H9 (cell line): ENCODE measurements at regions not wholly inside any gene's neighbourhood (a gene's known extent, or its start where the extent isn't known, plus 50 kb on each side); places are given as distances from the start of the nearest gene placed in this dataset.

ENCODE experiments used
- DNase-seq: peaks from one replicate; pipeline ENCODE4 v3.0.0-alpha.2; 2017
- H2AFZ ChIP-seq: one replicate; pipeline ENCODE4 v1.6.1; 2013; ENCODE audit warnings: mild to moderate bottlenecking, low read length, control low read depth, moderate library complexity
- H2AK5ac ChIP-seq: 2 replicates; pipeline ENCODE4 v1.6.1; 2013; ENCODE audit warnings: low read length, control low read depth, mixed read lengths; ENCODE audit not compliant: insufficient read length
- H2BK120ac ChIP-seq: one replicate; pipeline ENCODE4 v1.6.1; 2013; ENCODE audit warnings: low read depth, mild to moderate bottlenecking, low read length, control low read depth, inconsistent platforms; ENCODE audit not compliant: poor library complexity, severe bottlenecking
- H2BK12ac ChIP-seq: 2 replicates; pipeline ENCODE4 v1.6.1; 2013; ENCODE audit warnings: low read length, control low read depth, mixed read lengths, low read depth; ENCODE audit not compliant: insufficient read length
- H2BK15ac ChIP-seq: 2 replicates; pipeline ENCODE4 v1.6.1; 2013; ENCODE audit warnings: low read depth, low read length, control low read depth
- H2BK20ac ChIP-seq: one replicate; pipeline ENCODE4 v1.6.1; 2013; ENCODE audit warnings: low read depth, mild to moderate bottlenecking, low read length, control low read depth, inconsistent platforms; ENCODE audit not compliant: poor library complexity, severe bottlenecking
- H2BK5ac ChIP-seq: 2 replicates; pipeline ENCODE4 v1.6.1; 2013; ENCODE audit warnings: low read length, control low read depth, mixed read lengths; ENCODE audit not compliant: insufficient read length
- H3K14ac ChIP-seq: 2 replicates; pipeline ENCODE4 v1.6.1; 2013; ENCODE audit warnings: low read length, control low read depth; ENCODE audit not compliant: insufficient read depth
- H3K18ac ChIP-seq: 2 replicates; pipeline ENCODE4 v1.6.1; 2013; ENCODE audit warnings: low read depth, mild to moderate bottlenecking, mixed read lengths, low read length, control low read depth; ENCODE audit not compliant: insufficient read length
- H3K23ac ChIP-seq: 2 replicates; pipeline ENCODE4 v1.6.1; 2013; ENCODE audit warnings: low read length, control low read depth, mixed read lengths, low read depth; ENCODE audit not compliant: insufficient read length
- H3K23me2 ChIP-seq: 2 replicates; pipeline ENCODE4 v1.6.1; 2013; ENCODE audit warnings: low read depth, mild to moderate bottlenecking, mixed read lengths, low read length, control low read depth; ENCODE audit not compliant: insufficient read length, poor library complexity, severe bottlenecking
- H3K27ac ChIP-seq: 2 replicates; pipeline ENCODE4 v1.5.1; 2013; ENCODE audit warnings: low read length, control low read depth, mixed read lengths, low read depth; ENCODE audit not compliant: insufficient read length
- H3K27me3 ChIP-seq: 2 replicates; pipeline ENCODE4 v1.6.1; 2013; ENCODE audit warnings: low read length, control low read depth, inconsistent platforms; ENCODE audit not compliant: insufficient read depth
- H3K4ac ChIP-seq: 2 replicates; pipeline ENCODE4 v1.6.1; 2013; ENCODE audit warnings: low read depth, mild to moderate bottlenecking, control low read depth, inconsistent platforms, low read length, moderate library complexity
- H3K4me1 ChIP-seq: 2 replicates; pipeline ENCODE4 v1.6.1; 2013; ENCODE audit warnings: low read length, control low read depth, inconsistent platforms; ENCODE audit not compliant: insufficient read depth
- H3K4me2 ChIP-seq: 2 replicates; pipeline ENCODE4 v1.6.1; 2013; ENCODE audit warnings: low read length, control low read depth, mixed read lengths; ENCODE audit not compliant: insufficient read length, insufficient read depth
- H3K56ac ChIP-seq: 2 replicates; pipeline ENCODE4 v1.6.1; 2013; ENCODE audit warnings: low read depth, mild to moderate bottlenecking, mixed read lengths, low read length, control low read depth; ENCODE audit not compliant: insufficient read length
- H3K79me1 ChIP-seq: 2 replicates; pipeline ENCODE4 v1.6.1; 2013; ENCODE audit warnings: low read depth, mild to moderate bottlenecking, moderate library complexity, low read length, control low read depth, inconsistent platforms; ENCODE audit not compliant: insufficient read depth, poor library complexity, severe bottlenecking
- H3K79me2 ChIP-seq: 2 replicates; pipeline ENCODE4 v1.6.1; 2013; ENCODE audit warnings: low read length, control low read depth, inconsistent platforms; ENCODE audit not compliant: insufficient read depth
- H3K9ac ChIP-seq: 2 replicates; pipeline ENCODE4 v1.6.1; 2013; ENCODE audit warnings: low read length, control low read depth, mixed read lengths; ENCODE audit not compliant: insufficient read length; ENCODE audit errors: extremely low read depth
- H3K9me3 ChIP-seq: one replicate; pipeline ENCODE4 v1.6.1; 2013; ENCODE audit warnings: low read depth, low read length, inconsistent platforms; ENCODE audit not compliant: control insufficient read depth
- H3T11ph ChIP-seq: one replicate; pipeline ENCODE4 v1.6.1; 2013; ENCODE audit warnings: mild to moderate bottlenecking, low read length, control low read depth, inconsistent platforms
- H4K20me1 ChIP-seq: one replicate; pipeline ENCODE4 v1.6.1; 2013; ENCODE audit not compliant: control insufficient read depth, insufficient read length, insufficient read depth
- H4K5ac ChIP-seq: 2 replicates; pipeline ENCODE4 v1.6.1; 2013; ENCODE audit warnings: low read depth, mild to moderate bottlenecking, mixed read lengths, low read length, control low read depth; ENCODE audit not compliant: insufficient read length
- H4K8ac ChIP-seq: replicated peaks from 2 replicates; pipeline ENCODE4 v1.6.1; 2013; ENCODE audit warnings: low read length, control low read depth, mixed read lengths, low read depth; ENCODE audit not compliant: insufficient read length
- H4K91ac ChIP-seq: 2 replicates; pipeline ENCODE4 v1.6.1; 2013; ENCODE audit warnings: low read depth, mild to moderate bottlenecking, moderate library complexity, mixed read lengths, low read length, control low read depth; ENCODE audit not compliant: insufficient read length
- H3K27ac Mint-ChIP-seq, 3 experiments: 2 replicates in 2 of 3; 3 replicates in 1 of 3; pipeline ENCODE4 v1.8.0; 2020 to 2021; ENCODE audit warnings: mixed read lengths in 3 of 3, mild to moderate bottlenecking in 1 of 3, moderate library complexity in 1 of 3
- H3K27me3 Mint-ChIP-seq: 2 replicates; pipeline ENCODE4 v1.8.0; 2021; ENCODE audit warnings: low read depth, mild to moderate bottlenecking, moderate library complexity, mixed read lengths
- H3K36me3 Mint-ChIP-seq, 3 experiments: 2 replicates in 2 of 3; 3 replicates in 1 of 3; pipeline ENCODE4 v1.8.0; 2020 to 2021; ENCODE audit warnings: low read depth in 3 of 3, mixed read lengths in 3 of 3; ENCODE audit not compliant: insufficient read depth in 1 of 3
- H3K4me1 Mint-ChIP-seq, 2 experiments: 2 replicates each; pipeline ENCODE4 v1.8.0; 2020; ENCODE audit warnings: mixed read lengths in 2 of 2
- H3K4me3 Mint-ChIP-seq, 2 experiments: 2 replicates in 1 of 2; 3 replicates in 1 of 2; pipeline ENCODE4 v1.8.0; 2020 to 2021; ENCODE audit warnings: mild to moderate bottlenecking in 2 of 2, mixed read lengths in 2 of 2, moderate library complexity in 1 of 2
- H3K9me3 Mint-ChIP-seq, 2 experiments: 2 replicates in 1 of 2; 3 replicates in 1 of 2; pipeline ENCODE4 v1.8.0; 2020; ENCODE audit warnings: mild to moderate bottlenecking in 2 of 2, mixed read lengths in 2 of 2, moderate library complexity in 1 of 2
- WGBS: extraction: QIAGEN DNeasy Blood & Tissue Kit; methylation state at CpG from one replicate; pipeline ENCODE4 v1.1.7; 2013; ENCODE audit warnings: missing lambda C conversion rate, low lambda C conversion rate, mixed read lengths; ENCODE audit not compliant: insufficient read length; ENCODE audit errors: extremely low coverage; 5-methylcytosine and 5-hydroxymethylcytosine counted together
- TF ChIP-seq, protein P1 (sequence below): fragments of 200-600 bp; sonication (generic); conservative IDR thresholded peaks from 3 replicates; pipeline ENCODE4 v1.8.0; 2021; ENCODE audit warnings: antibody characterized with exemption, mild to moderate bottlenecking

GRCh38 chr2:205909184-205909572 is 176.8 kb downstream of the INO80D start:
- Histone ChIP-seq H3K27me3 (no peaks in the 10 kb centered on the region), H3K18ac (no peak overlapping the region), H3K79me1 (no peaks in the 10 kb centered on the region), H3K14ac (no peak overlapping the region), H3K23ac (no peak overlapping the region), H3T11ph (no peak overlapping the region), H3K4me2 (no peak overlapping the region), H3K4me1 (no peaks in the 10 kb centered on the region), H2AFZ (no peak overlapping the region), H3K23me2 (no peaks in the 10 kb centered on the region), H4K8ac (no peak overlapping the region), H3K9ac (no peak overlapping the region), H3K56ac (no peak overlapping the region), H3K4ac (no peak overlapping the region), H3K9me3 (no peaks in the 10 kb centered on the region), H2AK5ac (no peak overlapping the region), H2BK5ac (no peak overlapping the region), H4K20me1 (no peaks in the 10 kb centered on the region), H2BK15ac (no peak overlapping the region), H3K27ac (no peak overlapping the region), H2BK20ac (no peak overlapping the region), H2BK120ac (no peak overlapping the region), H2BK12ac (no peak overlapping the region), H4K5ac (no peak overlapping the region), H3K79me2 (no peaks in the 10 kb centered on the region), H4K91ac (no peak overlapping the region)
- WGBS = no CpG with 5 or more reads among the region's 6 CpGs
- Mint-ChIP-seq H3K27ac (no peak overlapping the region), H3K4me1 (no peaks in the 10 kb centered on the region), H3K4me3 (no peak overlapping the region), H3K27me3 (peaks cover 2% of the 10 kb centered on the region), H3K9me3 (peaks cover 0 to 4% of the 10 kb centered on the region in 2 experiments; a peak in 1 of 5 replicates), H3K36me3 (0 out of 7 replicates have a peak, but pooled peaks cover 0 to 2% (median 0%) of the 10 kb centered on the region in 3 experiments)
- DNase-seq = no peak
- TF ChIP-seq, protein P1, sequence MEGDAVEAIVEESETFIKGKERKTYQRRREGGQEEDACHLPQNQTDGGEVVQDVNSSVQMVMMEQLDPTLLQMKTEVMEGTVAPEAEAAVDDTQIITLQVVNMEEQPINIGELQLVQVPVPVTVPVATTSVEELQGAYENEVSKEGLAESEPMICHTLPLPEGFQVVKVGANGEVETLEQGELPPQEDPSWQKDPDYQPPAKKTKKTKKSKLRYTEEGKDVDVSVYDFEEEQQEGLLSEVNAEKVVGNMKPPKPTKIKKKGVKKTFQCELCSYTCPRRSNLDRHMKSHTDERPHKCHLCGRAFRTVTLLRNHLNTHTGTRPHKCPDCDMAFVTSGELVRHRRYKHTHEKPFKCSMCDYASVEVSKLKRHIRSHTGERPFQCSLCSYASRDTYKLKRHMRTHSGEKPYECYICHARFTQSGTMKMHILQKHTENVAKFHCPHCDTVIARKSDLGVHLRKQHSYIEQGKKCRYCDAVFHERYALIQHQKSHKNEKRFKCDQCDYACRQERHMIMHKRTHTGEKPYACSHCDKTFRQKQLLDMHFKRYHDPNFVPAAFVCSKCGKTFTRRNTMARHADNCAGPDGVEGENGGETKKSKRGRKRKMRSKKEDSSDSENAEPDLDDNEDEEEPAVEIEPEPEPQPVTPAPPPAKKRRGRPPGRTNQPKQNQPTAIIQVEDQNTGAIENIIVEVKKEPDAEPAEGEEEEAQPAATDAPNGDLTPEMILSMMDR = no peak
